GM21528 (cell line): ENCODE measurements at regions not wholly inside any gene's neighbourhood (a gene's known extent, or its start where the extent isn't known, plus 50 kb on each side); places are given as distances from the start of the nearest gene placed in this dataset.
"Not testable (repeated sequence)": the region's sequence is repeated elsewhere in the genome, so short reads cannot be mapped to it uniquely, and the experiment has no call there.

Source experiments
- ATAC-seq: cut with Tn5 transposase; IDR thresholded peaks from one replicate; pipeline ENCODE4 v1.9.1; 2021; ENCODE audit warnings: mild to moderate bottlenecking, moderate library complexity; ENCODE audit not compliant: unreplicated experiment, low FRiP score

- ATAC-seq, result no peak
Observed at GRCh38 chr11:106152013-106152412, 74.6 kb downstream of the AASDHPPT start.

- ATAC-seq, result no peak
Observed at GRCh38 chr11:106152824-106153223, 75.4 kb downstream of the AASDHPPT start.

- no peak for ATAC-seq
Observed at GRCh38 chr11:106156290-106156937, 79.0 kb downstream of the AASDHPPT start.

- ATAC-seq, result no peak
Observed at GRCh38 chr11:106158406-106158805, 80.9 kb downstream of the AASDHPPT start.

- ATAC-seq, result no peak
Observed at GRCh38 chr11:106159836-106160235, 82.4 kb downstream of the AASDHPPT start.

GRCh38 chr11:106160494-106160893 lies 83.0 kb downstream of the AASDHPPT start:
- ATAC-seq, result no peak

GRCh38 chr11:106161775-106162634 lies 84.5 kb downstream of the AASDHPPT start:
- ATAC-seq, result no peak

GRCh38 chr11:106167085-106167484 lies 89.6 kb downstream of the AASDHPPT start:
- no peak for ATAC-seq

GRCh38 chr11:106172386-106172991 lies 95.0 kb downstream of the AASDHPPT start:
- no peak for ATAC-seq

GRCh38 chr11:106173291-106173690 lies 95.8 kb downstream of the AASDHPPT start:
- ATAC-seq, result no peak

GRCh38 chr11:106174003-106174402 lies 96.5 kb downstream of the AASDHPPT start:
- ATAC-seq, result not testable (repeated sequence)

GRCh38 chr11:106176817-106177216 lies 99.4 kb downstream of the AASDHPPT start:
- ATAC-seq, result no peak

GRCh38 chr11:106177311-106177710 lies 99.8 kb downstream of the AASDHPPT start:
- no peak for ATAC-seq

- ATAC-seq, result no peak
Observed at GRCh38 chr11:106178361-106178760, 100.9 kb downstream of the AASDHPPT start.

- no peak for ATAC-seq
Observed at GRCh38 chr11:106179048-106179447, 101.6 kb downstream of the AASDHPPT start.

GRCh38 chr11:106186630-106187029 lies 109.2 kb downstream of the AASDHPPT start:
- no peak for ATAC-seq

GRCh38 chr11:106187860-106188456 lies 110.5 kb downstream of the AASDHPPT start:
- no peak for ATAC-seq

- no peak for ATAC-seq
Observed at GRCh38 chr11:106193956-106194355, 116.5 kb downstream of the AASDHPPT start.

- ATAC-seq, result no peak
Observed at GRCh38 chr11:106197438-106197837, 120.0 kb downstream of the AASDHPPT start.

- no peak for ATAC-seq
Observed at GRCh38 chr11:106202935-106203620, 125.6 kb downstream of the AASDHPPT start.
